ENCODE measurements at regions not wholly inside any gene's neighbourhood (a gene's known extent, or its start where the extent isn't known, plus 50 kb on each side); places are given as distances from the start of the nearest gene placed in this dataset.

DNA sequence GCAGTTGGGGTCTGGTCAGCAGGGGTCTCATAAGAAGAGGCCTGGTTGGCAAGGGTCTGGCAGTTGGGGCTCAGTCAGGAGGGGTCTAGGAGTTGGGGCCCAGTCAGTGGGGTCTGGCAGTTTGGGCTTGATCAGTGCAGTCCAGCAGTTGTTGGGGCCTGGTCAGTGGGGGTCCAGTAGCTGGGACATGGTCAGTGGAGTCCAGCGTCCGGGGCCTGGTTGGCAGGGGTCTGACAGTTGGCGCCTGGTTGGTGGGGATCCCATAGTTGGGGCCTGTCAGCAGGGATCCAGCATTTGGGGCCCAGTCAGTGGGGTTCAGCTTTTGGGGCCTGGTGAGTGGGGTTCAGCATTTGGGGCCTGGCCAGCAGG is 60.5 kb upstream of the TPM4 start:
- H3K9me3 ChIP-seq (ENCODE audit: control insufficient read depth, low read depth, low read length) = no peaks in the 10 kb centered on the region
- no peak overlapping the region for H3K9ac ChIP-seq (ENCODE audit: control insufficient read depth, extremely low read depth, insufficient read depth, low read length)
- H3K4me3 ChIP-seq (ENCODE audit: control insufficient read depth in 2 of 3, extremely low read depth in 1 of 3, insufficient read depth in 2 of 3, low read depth in 1 of 3, low read length in 3 of 3) = no peak overlapping the region
- no peak overlapping the region for H2AFZ ChIP-seq (ENCODE audit: control insufficient read depth, low read length)
- TF ChIP-seq, protein P1, sequence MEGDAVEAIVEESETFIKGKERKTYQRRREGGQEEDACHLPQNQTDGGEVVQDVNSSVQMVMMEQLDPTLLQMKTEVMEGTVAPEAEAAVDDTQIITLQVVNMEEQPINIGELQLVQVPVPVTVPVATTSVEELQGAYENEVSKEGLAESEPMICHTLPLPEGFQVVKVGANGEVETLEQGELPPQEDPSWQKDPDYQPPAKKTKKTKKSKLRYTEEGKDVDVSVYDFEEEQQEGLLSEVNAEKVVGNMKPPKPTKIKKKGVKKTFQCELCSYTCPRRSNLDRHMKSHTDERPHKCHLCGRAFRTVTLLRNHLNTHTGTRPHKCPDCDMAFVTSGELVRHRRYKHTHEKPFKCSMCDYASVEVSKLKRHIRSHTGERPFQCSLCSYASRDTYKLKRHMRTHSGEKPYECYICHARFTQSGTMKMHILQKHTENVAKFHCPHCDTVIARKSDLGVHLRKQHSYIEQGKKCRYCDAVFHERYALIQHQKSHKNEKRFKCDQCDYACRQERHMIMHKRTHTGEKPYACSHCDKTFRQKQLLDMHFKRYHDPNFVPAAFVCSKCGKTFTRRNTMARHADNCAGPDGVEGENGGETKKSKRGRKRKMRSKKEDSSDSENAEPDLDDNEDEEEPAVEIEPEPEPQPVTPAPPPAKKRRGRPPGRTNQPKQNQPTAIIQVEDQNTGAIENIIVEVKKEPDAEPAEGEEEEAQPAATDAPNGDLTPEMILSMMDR (optimal IDR thresholded peaks at IDR 0.05 in 1 of 3, IDR thresholded peaks at IDR 0.05 in 1 of 3, conservative IDR thresholded peaks at IDR 0.05 in 1 of 3; ENCODE audit: extremely low read depth in 1 of 3, insufficient read depth in 2 of 3, low read length in 3 of 3) = no peak
- TF ChIP-seq EZH2 (IDR thresholded peaks at IDR 0.05; ENCODE audit: low read length) = no peak
- H3K9me1 ChIP-seq (ENCODE audit: control insufficient read depth, extremely low read depth, insufficient read depth, low read length) = no peaks in the 10 kb centered on the region
- FAIRE-seq (no peak), DNase-seq (ENCODE audit: low read depth, low spot score) (no peak)
- dilution Hi-C loops (cut with MboI; ENCODE audit: extremely low pct_ligation_motif_present, low sequenced_read_pairs) = no loop called here
- no peaks in the 10 kb centered on the region for H3K36me3 ChIP-seq (ENCODE audit: control insufficient read depth in 2 of 2, extremely low read depth in 1 of 2, insufficient read depth in 2 of 2, low read length in 2 of 2)
- H3K27me3 ChIP-seq (ENCODE audit: control insufficient read depth, extremely low read depth, insufficient read depth, low read length) = no peaks in the 10 kb centered on the region
- H4K20me1 ChIP-seq (ENCODE audit: control insufficient read depth, extremely low read depth, insufficient read depth, low read length) = no peaks in the 10 kb centered on the region
- H3K4me2 ChIP-seq (ENCODE audit: control insufficient read depth, extremely low read depth, insufficient read depth, low read depth, low read length) = no peak overlapping the region
- H3K79me2 ChIP-seq (ENCODE audit: control insufficient read depth, insufficient read depth, low read length) = no peaks in the 10 kb centered on the region
- H3K27ac ChIP-seq (ENCODE audit: control insufficient read depth, insufficient read depth, low read length) = no peak overlapping the region
- H3K4me1 ChIP-seq (ENCODE audit: control insufficient read depth, extremely low read depth, insufficient read depth, low read length) = no peaks in the 10 kb centered on the region

DNA sequence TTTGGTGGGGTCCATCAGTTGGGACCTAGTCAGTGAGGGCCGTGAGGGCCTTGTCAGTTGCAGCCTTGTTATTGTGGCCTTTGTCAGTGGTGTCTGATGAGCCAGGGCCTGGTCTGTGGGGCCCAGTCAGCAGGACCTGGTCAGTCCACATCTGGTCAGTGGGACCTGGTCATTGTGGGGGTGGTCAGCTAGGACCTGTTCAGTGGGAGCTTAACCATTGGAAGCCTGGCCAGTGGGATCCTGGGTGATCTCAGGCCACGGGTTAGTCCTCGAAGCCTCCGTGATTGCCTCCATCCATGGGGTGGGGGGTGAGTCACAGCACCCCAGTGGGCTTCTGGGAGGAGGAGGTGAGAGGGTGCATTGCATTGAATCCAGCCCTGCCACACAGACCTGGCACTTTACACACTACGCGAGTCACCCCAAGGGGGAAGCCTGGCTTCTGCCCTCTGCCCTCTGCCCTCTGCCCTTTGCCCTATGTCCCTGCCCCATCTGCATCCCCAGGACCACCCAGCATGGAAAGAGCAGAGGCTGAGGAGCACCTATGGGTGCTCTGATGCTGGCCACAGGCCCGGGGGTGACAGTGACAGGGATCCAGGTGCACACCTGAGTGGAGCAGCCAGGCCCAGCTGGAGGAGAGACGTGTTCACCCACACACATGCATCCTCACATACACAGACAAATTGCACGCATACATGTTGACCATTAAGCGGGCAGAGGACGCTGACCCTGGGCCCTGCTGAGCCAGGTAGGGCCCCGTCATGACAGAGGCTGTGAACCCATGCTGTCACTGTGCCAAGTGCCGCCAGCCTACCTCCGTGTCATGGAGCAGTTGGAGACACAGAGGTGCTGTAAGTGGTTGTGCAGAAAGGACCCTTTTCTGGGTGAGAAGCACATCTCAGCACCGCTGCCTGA is 59.8 kb upstream of the TPM4 start:
- Histone ChIP-seq H3K36me3 (ENCODE audit: control insufficient read depth in 2 of 2, extremely low read depth in 1 of 2, insufficient read depth in 2 of 2, low read length in 2 of 2) (no peaks in the 10 kb centered on the region), H3K4me2 (ENCODE audit: control insufficient read depth, extremely low read depth, insufficient read depth, low read depth, low read length) (no peak overlapping the region), H3K4me1 (ENCODE audit: control insufficient read depth, extremely low read depth, insufficient read depth, low read length) (no peaks in the 10 kb centered on the region), H4K20me1 (ENCODE audit: control insufficient read depth, extremely low read depth, insufficient read depth, low read length) (no peaks in the 10 kb centered on the region), H2AFZ (ENCODE audit: control insufficient read depth, low read length) (no peak overlapping the region), H3K9me3 (ENCODE audit: control insufficient read depth, low read depth, low read length) (no peaks in the 10 kb centered on the region), H3K4me3 (ENCODE audit: control insufficient read depth in 2 of 3, extremely low read depth in 1 of 3, insufficient read depth in 2 of 3, low read depth in 1 of 3, low read length in 3 of 3) (no peak overlapping the region), H3K27ac (ENCODE audit: control insufficient read depth, insufficient read depth, low read length) (no peak overlapping the region), H3K27me3 (ENCODE audit: control insufficient read depth, extremely low read depth, insufficient read depth, low read length) (no peaks in the 10 kb centered on the region), H3K79me2 (ENCODE audit: control insufficient read depth, insufficient read depth, low read length) (no peaks in the 10 kb centered on the region), H3K9me1 (ENCODE audit: control insufficient read depth, extremely low read depth, insufficient read depth, low read length) (no peaks in the 10 kb centered on the region), H3K9ac (ENCODE audit: control insufficient read depth, extremely low read depth, insufficient read depth, low read length) (no peak overlapping the region)
- DNase-seq (ENCODE audit: low read depth, low spot score) = no peak
- no peak for FAIRE-seq
- dilution Hi-C loops (cut with MboI; ENCODE audit: extremely low pct_ligation_motif_present, low sequenced_read_pairs) = no loop called here
- TF ChIP-seq, protein P1 (optimal IDR thresholded peaks at IDR 0.05 in 1 of 3, IDR thresholded peaks at IDR 0.05 in 1 of 3, conservative IDR thresholded peaks at IDR 0.05 in 1 of 3; ENCODE audit: extremely low read depth in 1 of 3, insufficient read depth in 2 of 3, low read length in 3 of 3) = no peak
- TF ChIP-seq EZH2 (IDR thresholded peaks at IDR 0.05; ENCODE audit: low read length) = no peak
